ENCODE measurements at regions not wholly inside any gene's neighbourhood (a gene's known extent, or its start where the extent isn't known, plus 50 kb on each side); places are given as distances from the start of the nearest gene placed in this dataset.

- no peak for DNase-seq
These were observed 280.8 kb downstream of the SEC14L1 start for GRCh38 chr17:77421630-77421972.

GRCh38 chr17:77422104-77422747 is 281.5 kb downstream of the SEC14L1 start:
- DNase-seq = no peak

- no peak for DNase-seq
These were observed 282.0 kb downstream of the SEC14L1 start for GRCh38 chr17:77422748-77423113.

GRCh38 chr17:77423589-77424451 is 283.1 kb downstream of the SEC14L1 start:
- peak; percentile 94 for DNase-seq

GRCh38 chr17:77424585-77425344 is 284.0 kb downstream of the SEC14L1 start:
- DNase-seq = peak; percentile 77

- DNase-seq = no peak
These were observed 284.6 kb downstream of the SEC14L1 start for GRCh38 chr17:77425348-77425747.

- peak; percentile 75 for DNase-seq
These were observed 285.2 kb downstream of the SEC14L1 start for GRCh38 chr17:77425791-77426641.

- no peak for DNase-seq
These were observed 286.1 kb downstream of the SEC14L1 start for GRCh38 chr17:77426676-77427386.

GRCh38 chr17:77427391-77427991 is 286.7 kb downstream of the SEC14L1 start:
- peak; percentile 74 for DNase-seq

GRCh38 chr17:77428020-77428748 is 287.4 kb downstream of the SEC14L1 start:
- no peak for DNase-seq

GRCh38 chr17:77428749-77429368 is 288.1 kb downstream of the SEC14L1 start:
- no peak for DNase-seq

- DNase-seq = no peak
These were observed 288.7 kb downstream of the SEC14L1 start for GRCh38 chr17:77429369-77429968.

GRCh38 chr17:77429969-77430752 is 289.4 kb downstream of the SEC14L1 start:
- peak; percentile 98 for DNase-seq

GRCh38 chr17:77432034-77432661 is 291.4 kb downstream of the SEC14L1 start:
- DNase-seq = no peak

GRCh38 chr17:77432742-77433141 is 292.0 kb downstream of the SEC14L1 start:
- no peak for DNase-seq

GRCh38 chr17:77433385-77434135 is 292.8 kb downstream of the SEC14L1 start:
- DNase-seq = peak; percentile 87

All from fibroblast of skin of right quadriceps (primary cell).